Loucy (cell line): ENCODE measurements at regions not wholly inside any gene's neighbourhood (a gene's known extent, or its start where the extent isn't known, plus 50 kb on each side); places are given as distances from the start of the nearest gene placed in this dataset.

Experiments used
- H2AFZ ChIP-seq: fragments of 200-600 bp; sonication (generic); 2 replicates; pipeline ENCODE4 v1.6.0; 2016; ENCODE audit warnings: antibody characterized with exemption, mild to moderate bottlenecking, low read length, moderate library complexity
- H3F3A ChIP-seq: fragments of 200-600 bp; 2 replicates; pipeline ENCODE4 v1.6.0; 2016; ENCODE audit warnings: antibody characterized with exemption, low read depth, mild to moderate bottlenecking
- H3K27me3 ChIP-seq: fragments of 200-600 bp; sonication (generic); 2 replicates; pipeline ENCODE4 v1.6.1; 2014; ENCODE audit warnings: low read length, mild to moderate bottlenecking; ENCODE audit not compliant: insufficient read depth, poor library complexity, severe bottlenecking
- H3K36me3 ChIP-seq: fragments of 200-600 bp; sonication (generic); 2 replicates; pipeline ENCODE4 v1.6.1; 2016; ENCODE audit warnings: low read length; ENCODE audit not compliant: insufficient read depth
- H3K4me1 ChIP-seq: fragments of 200-600 bp; sonication (generic); 2 replicates; pipeline ENCODE4 v1.5.1; 2014; ENCODE audit warnings: low read length, mild to moderate bottlenecking; ENCODE audit not compliant: insufficient read depth, poor library complexity, severe bottlenecking
- H3K4me2 ChIP-seq: fragments of 200-600 bp; sonication (generic); 2 replicates; pipeline ENCODE4 v1.6.0; 2014; ENCODE audit warnings: antibody characterized with exemption, low read length, low read depth, mild to moderate bottlenecking; ENCODE audit not compliant: poor library complexity, severe bottlenecking
- H3K4me3 ChIP-seq: fragments of 200-600 bp; sonication (generic); 2 replicates; pipeline ENCODE4 v1.5.1; 2014; ENCODE audit warnings: low read length, mild to moderate bottlenecking, mixed read lengths; ENCODE audit not compliant: poor library complexity, severe bottlenecking
- H3K79me2 ChIP-seq: fragments of 200-600 bp; sonication (generic); 2 replicates; pipeline ENCODE4 v1.6.1; 2014; ENCODE audit warnings: low read length; ENCODE audit not compliant: insufficient read depth
- H3K9ac ChIP-seq: fragments of 200-600 bp; sonication (generic); 2 replicates; pipeline ENCODE4 v1.6.0; 2014; ENCODE audit warnings: mild to moderate bottlenecking, low read depth, low read length, moderate library complexity; ENCODE audit not compliant: poor library complexity, severe bottlenecking
- H3K9me2 ChIP-seq: fragments of 200-600 bp; sonication (generic); replicated peaks from 2 replicates; pipeline ENCODE4 v1.6.1; 2016; ENCODE audit warnings: low read depth, low read length, mixed read lengths
- H3K9me3 ChIP-seq: fragments of 200-600 bp; sonication (generic); 2 replicates; pipeline ENCODE4 v1.6.1; 2014; ENCODE audit warnings: mild to moderate bottlenecking, antibody characterized with exemption, low read length, low read depth; ENCODE audit not compliant: insufficient read depth
- H4K20me1 ChIP-seq: fragments of 200-600 bp; sonication (generic); 2 replicates; pipeline ENCODE4 v1.6.0; 2014; ENCODE audit warnings: antibody characterized with exemption, low read length, mild to moderate bottlenecking; ENCODE audit not compliant: insufficient read depth, poor library complexity, severe bottlenecking
- EZH2phosphoT487 ChIP-seq: fragments of 200-600 bp; IDR thresholded peaks from 2 replicates; pipeline ENCODE4 v1.6.1; 2018; ENCODE audit warnings: antibody characterized with exemption, mild to moderate bottlenecking, moderate library complexity, borderline replicate concordance
- TF ChIP-seq, protein P1 (sequence below): fragments of 200-600 bp; sonication (generic); conservative IDR thresholded peaks from 2 replicates; pipeline ENCODE4 v1.5.1; 2014; ENCODE audit warnings: mild to moderate bottlenecking, antibody characterized with exemption, low read length

- no peaks in the 10 kb centered on the region for H3K27me3 ChIP-seq
- no peak overlapping the region for H3K4me2 ChIP-seq
- H3K9me2 ChIP-seq: no peaks in the 10 kb centered on the region
- no peaks in the 10 kb centered on the region for H3K4me1 ChIP-seq
- H3F3A ChIP-seq: no peaks in the 10 kb centered on the region
- H4K20me1 ChIP-seq: no peaks in the 10 kb centered on the region
- no peak for TF ChIP-seq EZH2phosphoT487
- TF ChIP-seq, protein P1, sequence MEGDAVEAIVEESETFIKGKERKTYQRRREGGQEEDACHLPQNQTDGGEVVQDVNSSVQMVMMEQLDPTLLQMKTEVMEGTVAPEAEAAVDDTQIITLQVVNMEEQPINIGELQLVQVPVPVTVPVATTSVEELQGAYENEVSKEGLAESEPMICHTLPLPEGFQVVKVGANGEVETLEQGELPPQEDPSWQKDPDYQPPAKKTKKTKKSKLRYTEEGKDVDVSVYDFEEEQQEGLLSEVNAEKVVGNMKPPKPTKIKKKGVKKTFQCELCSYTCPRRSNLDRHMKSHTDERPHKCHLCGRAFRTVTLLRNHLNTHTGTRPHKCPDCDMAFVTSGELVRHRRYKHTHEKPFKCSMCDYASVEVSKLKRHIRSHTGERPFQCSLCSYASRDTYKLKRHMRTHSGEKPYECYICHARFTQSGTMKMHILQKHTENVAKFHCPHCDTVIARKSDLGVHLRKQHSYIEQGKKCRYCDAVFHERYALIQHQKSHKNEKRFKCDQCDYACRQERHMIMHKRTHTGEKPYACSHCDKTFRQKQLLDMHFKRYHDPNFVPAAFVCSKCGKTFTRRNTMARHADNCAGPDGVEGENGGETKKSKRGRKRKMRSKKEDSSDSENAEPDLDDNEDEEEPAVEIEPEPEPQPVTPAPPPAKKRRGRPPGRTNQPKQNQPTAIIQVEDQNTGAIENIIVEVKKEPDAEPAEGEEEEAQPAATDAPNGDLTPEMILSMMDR: no peak
- H2AFZ ChIP-seq: no peak overlapping the region
- H3K4me3 ChIP-seq: no peak overlapping the region
- no peaks in the 10 kb centered on the region for H3K9me3 ChIP-seq
- H3K79me2 ChIP-seq: no peaks in the 10 kb centered on the region
- no peaks in the 10 kb centered on the region for H3K36me3 ChIP-seq
- no peak overlapping the region for H3K9ac ChIP-seq
Observed at GRCh38 chr10:52491246-52491995, 177.3 kb downstream of the DKK1 start.

GRCh38 chr10:52499281-52499680 is 185.2 kb downstream of the DKK1 start:
- no peaks in the 10 kb centered on the region for H3K36me3 ChIP-seq
- H3K9me3 ChIP-seq: no peaks in the 10 kb centered on the region
- no peaks in the 10 kb centered on the region for H3F3A ChIP-seq
- H3K79me2 ChIP-seq: no peaks in the 10 kb centered on the region
- TF ChIP-seq, protein P1: no peak
- TF ChIP-seq EZH2phosphoT487: no peak
- H3K4me2 ChIP-seq: no peak overlapping the region
- H3K9me2 ChIP-seq: no peaks in the 10 kb centered on the region
- H3K4me3 ChIP-seq: no peak overlapping the region
- no peaks in the 10 kb centered on the region for H3K27me3 ChIP-seq
- H3K4me1 ChIP-seq: no peaks in the 10 kb centered on the region
- no peak overlapping the region for H3K9ac ChIP-seq
- no peak overlapping the region for H2AFZ ChIP-seq
- H4K20me1 ChIP-seq: no peaks in the 10 kb centered on the region

GRCh38 chr10:52500476-52500875 is 186.4 kb downstream of the DKK1 start:
- H2AFZ ChIP-seq: no peak overlapping the region
- no peak overlapping the region for H3K9ac ChIP-seq
- H3K4me2 ChIP-seq: no peak overlapping the region
- H3K4me1 ChIP-seq: no peaks in the 10 kb centered on the region
- H3K9me2 ChIP-seq: no peaks in the 10 kb centered on the region
- H3K36me3 ChIP-seq: no peaks in the 10 kb centered on the region
- H4K20me1 ChIP-seq: no peaks in the 10 kb centered on the region
- TF ChIP-seq, protein P1: no peak
- TF ChIP-seq EZH2phosphoT487: no peak
- H3K9me3 ChIP-seq: no peaks in the 10 kb centered on the region
- H3K27me3 ChIP-seq: no peaks in the 10 kb centered on the region
- H3F3A ChIP-seq: no peaks in the 10 kb centered on the region
- no peaks in the 10 kb centered on the region for H3K79me2 ChIP-seq
- no peak overlapping the region for H3K4me3 ChIP-seq
